ENCODE measurements at regions not wholly inside any gene's neighbourhood (a gene's known extent, or its start where the extent isn't known, plus 50 kb on each side); places are given as distances from the start of the nearest gene placed in this dataset.

GRCh38 chr2:117436697-117437096, 377.8 kb upstream of the DDX18 start:
- no peak for TF ChIP-seq POLR2A (IDR thresholded peaks at IDR 0.05)
- no peak for TF ChIP-seq POLR2AphosphoS5 (IDR thresholded peaks at IDR 0.05)
